Lung microvascular endothelial cell (primary cell): ENCODE measurements at regions not wholly inside any gene's neighbourhood (a gene's known extent, or its start where the extent isn't known, plus 50 kb on each side); places are given as distances from the start of the nearest gene placed in this dataset.

Source experiments
- DNase-seq, 2 donors: peaks; one replicate each; pipeline versions ENCODE4 v3.0.0 to v3.0.0-alpha.2; 2010; ENCODE audit warnings: low read depth in 2 of 2

- no peak for DNase-seq
Measured at GRCh38 chr3:135740211-135740610, 225.3 kb upstream of the PPP2R3A start.

DNA sequence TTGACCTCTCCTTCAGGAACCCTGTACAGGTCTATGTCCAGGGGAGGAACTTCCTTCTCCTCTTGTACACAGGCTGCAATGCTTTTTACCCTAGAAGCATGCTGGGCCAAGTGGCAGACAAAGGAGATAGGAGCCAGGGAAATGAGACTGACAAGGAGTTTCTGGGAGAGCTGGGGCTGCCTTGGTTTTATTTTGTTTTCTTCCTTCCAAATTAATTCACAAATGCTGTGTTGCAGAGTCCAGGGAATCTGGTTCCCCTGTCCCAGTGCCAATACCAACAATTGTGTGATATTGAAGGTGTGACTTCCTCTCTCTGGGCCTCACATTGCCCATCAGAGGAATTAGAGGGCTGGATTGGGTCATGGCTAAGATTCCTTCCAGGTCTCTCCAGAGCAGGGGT lies 224.8 kb upstream of the PPP2R3A start:
- no peak for DNase-seq

DNA sequence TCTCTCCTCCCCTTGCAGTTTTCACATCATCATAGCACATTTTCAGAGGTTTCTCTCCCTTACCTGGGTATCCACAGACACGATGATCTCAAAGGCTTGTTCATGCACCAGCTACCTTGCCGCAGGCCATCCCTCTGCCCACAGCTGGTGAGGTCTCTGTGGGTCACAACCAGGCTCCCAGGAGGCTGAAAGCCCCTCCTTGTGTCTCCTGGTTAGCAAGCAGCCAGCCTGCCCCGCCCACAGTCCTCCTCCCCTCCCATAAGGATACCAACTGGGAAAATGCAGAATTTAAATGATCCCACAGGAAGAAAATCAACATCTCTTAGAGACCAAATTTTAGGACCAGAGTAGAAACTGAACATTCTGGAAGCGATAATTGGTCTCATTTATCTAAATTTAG lies 213.5 kb upstream of the PPP2R3A start:
- DNase-seq = no peak

GRCh38 chr3:135752851-135753250 lies 212.7 kb upstream of the PPP2R3A start:
- no peak for DNase-seq

GRCh38 chr3:135753506-135753905 lies 212.0 kb upstream of the PPP2R3A start:
- no peak for DNase-seq

- DNase-seq = no peak
Measured at GRCh38 chr3:135755330-135756105, 210.0 kb upstream of the PPP2R3A start.

GRCh38 chr3:135756106-135756668 lies 209.3 kb upstream of the PPP2R3A start:
- DNase-seq = no peak

GRCh38 chr3:135757421-135757820 lies 208.1 kb upstream of the PPP2R3A start:
- no peak for DNase-seq

DNA sequence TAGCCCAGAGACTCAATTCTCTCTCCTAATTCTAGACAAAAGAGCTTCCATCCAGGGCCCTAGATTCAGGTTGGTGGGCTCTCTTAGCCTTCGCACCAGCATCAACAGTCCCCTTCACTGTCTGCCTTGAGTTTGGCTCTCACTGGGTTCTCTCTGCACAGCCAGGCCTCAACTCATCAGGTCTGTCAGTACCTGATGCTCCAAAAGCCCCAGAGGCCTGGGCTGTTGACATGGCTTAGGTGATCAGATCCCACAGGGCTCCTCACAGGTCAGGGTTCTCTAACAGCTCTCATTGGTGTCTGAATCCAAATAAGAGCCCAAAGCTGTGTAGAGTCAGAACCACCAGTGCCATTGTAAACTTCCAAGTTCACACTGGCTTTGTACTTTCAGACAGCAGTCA lies 206.6 kb upstream of the PPP2R3A start:
- no peak for DNase-seq

- no peak for DNase-seq
Measured at GRCh38 chr3:135759651-135760050, 205.9 kb upstream of the PPP2R3A start.

- no peak for DNase-seq
Measured at GRCh38 chr3:135760581-135760980, 204.9 kb upstream of the PPP2R3A start.

GRCh38 chr3:135762188-135762856 lies 203.2 kb upstream of the PPP2R3A start:
- DNase-seq = no peak

DNA sequence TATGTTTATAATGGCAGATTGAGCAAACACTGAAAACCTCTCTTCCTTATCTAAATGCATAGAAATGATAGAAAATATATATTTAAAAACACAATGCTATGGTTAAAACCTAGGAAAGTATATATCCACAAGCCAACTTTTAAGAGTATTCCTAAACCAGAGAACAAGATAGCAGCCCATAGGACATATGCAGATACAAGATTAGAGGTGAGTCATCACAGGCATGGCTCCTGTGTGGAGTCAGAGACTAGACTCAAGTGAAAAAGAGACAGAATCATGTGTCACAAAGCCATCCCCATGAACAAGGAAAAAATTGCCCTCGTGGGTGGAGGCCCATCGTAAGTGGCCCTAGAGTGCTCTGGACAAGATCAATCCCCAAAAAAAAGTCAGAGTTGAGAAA lies 199.4 kb upstream of the PPP2R3A start:
- DNase-seq = no peak

DNA sequence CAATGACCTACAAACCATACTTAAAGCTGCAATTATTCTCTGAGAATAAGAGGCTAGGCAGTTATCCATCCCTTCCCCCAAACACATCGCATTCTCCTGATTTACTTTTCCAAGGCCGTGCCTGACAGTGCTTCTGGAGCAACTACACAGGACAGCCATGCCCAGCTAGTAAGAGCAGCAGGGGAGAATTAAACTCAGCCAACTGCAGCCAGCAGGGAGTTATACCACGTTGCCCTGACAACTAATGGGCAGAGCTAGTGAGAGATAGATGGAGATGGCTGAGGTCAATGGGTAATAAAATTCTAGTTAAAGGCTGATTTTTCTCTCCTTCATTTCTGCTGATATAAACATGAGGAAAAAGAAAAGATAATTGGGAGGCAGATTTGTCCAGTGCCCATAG lies 193.8 kb upstream of the PPP2R3A start:
- DNase-seq = no peak

GRCh38 chr3:135779024-135779423 lies 186.5 kb upstream of the PPP2R3A start:
- no peak for DNase-seq

- DNase-seq = no peak
Measured at GRCh38 chr3:135779590-135780235, 185.8 kb upstream of the PPP2R3A start.

DNA sequence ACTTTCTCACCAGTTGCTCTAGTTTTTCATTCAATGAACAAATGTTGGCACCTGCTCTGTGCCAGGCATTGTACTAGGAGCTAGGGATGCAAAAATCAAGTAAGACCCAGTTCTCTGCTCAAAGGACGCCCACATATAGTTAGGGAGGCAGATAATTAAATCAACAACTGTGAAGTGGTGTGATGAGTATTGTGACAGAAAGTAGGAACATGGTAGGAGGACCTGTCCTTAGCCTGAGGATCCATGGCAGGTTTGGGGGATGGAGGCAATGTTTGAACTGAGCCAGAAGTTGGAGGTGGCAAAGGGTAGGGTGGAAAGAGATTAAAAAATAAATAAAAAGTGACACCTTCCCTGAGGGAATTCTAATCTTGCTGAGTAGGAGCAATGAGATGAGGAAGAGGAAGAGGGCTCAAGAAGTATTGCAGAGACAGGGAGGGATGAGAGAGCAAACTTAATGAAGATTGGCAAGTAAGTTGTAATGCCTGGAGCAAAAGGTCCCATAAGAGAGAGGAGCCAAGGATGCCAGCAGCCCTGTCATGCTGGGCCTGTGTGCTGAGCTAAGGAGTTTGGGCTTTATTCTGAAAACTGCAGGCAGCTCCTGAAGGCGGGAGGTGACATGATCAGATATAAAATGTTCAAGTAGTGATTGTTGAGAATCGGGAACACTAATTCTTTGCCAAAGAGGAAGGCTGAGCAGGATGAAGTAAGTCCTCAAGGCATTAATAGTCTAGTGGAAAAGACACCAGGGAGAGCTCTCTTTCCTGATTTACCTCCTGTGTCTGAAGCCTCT lies 184.3 kb upstream of the PPP2R3A start:
- DNase-seq = no peak

DNA sequence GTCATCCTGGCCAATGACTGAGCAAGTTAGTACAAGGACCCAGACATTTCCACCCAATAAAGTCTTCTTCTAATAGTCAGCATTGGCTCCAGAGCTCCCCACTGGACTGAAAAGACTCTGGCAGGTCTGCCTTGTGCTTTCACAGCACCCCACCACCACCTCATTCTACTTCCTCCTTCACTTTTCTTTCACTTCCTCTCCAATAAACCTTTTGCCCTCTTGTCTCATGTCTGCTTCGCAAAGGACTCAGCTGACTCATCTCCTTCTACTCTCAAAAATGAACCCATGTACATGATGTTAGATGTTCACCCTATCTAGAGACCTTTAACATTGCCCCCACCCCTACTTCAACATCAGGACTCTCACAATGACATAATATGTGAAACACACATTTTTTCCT lies 181.0 kb upstream of the PPP2R3A start:
- DNase-seq = no peak

DNA sequence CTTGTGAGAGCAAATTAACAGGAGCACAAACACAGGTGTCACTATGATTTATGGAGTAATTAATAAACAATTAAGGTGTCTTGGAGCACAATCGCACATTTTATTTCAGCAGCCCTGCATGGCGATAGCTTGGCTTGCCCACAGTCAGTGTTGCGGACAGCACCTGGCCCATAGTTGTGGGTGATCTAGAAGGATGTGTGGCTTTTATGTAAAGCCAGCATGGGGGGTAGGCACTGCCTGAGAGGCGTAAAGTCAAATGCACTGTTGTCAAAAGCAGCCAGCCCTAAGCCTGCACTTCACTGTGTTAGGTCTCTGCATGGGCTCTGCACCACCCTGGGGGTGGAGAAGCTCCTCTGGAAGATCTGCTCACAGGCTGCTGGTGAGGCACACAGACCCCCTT lies 177.4 kb upstream of the PPP2R3A start:
- DNase-seq = no peak

- no peak for DNase-seq
Measured at GRCh38 chr3:135788978-135789377, 176.6 kb upstream of the PPP2R3A start.

DNA sequence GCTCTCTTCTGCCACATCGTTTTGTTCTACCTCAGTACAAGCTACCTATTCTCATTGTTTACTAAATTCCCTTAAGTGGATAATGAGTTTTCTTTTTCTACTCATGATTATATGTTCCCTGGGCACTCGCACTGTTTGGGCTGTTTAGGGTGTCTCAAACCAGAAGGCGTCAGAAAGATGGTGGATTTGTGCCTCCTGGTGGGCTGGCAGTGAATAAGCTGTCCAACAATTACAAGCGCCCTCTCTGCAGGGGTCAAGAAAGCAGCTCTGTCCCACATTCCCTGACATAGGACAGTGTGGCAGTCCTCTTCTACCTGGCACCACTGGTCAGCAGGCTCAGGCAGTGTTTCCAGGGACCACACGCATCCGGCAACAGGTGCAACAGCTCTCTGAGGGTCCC lies 173.4 kb upstream of the PPP2R3A start:
- DNase-seq = no peak
